Activated CD4-positive, alpha-beta T cell treated with anti-CD3 and anti-CD28 coated beads, Interleukin-2, Interleukin-4, amounts not matched to agents 100 ng/mL and 50 ng/mL, durations not matched to agents 16 hours and 8 hours (primary cell): ENCODE measurements at regions not wholly inside any gene's neighbourhood (a gene's known extent, or its start where the extent isn't known, plus 50 kb on each side); places are given as distances from the start of the nearest gene placed in this dataset.
"Not testable (repeated sequence)": the region's sequence is repeated elsewhere in the genome, so short reads cannot be mapped to it uniquely, and the experiment has no call there.

ENCODE experiments used
- DNase-seq: peaks from one replicate; pipeline ENCODE4 v3.0.0-alpha.2; 2020; ENCODE audit warnings: low spot score

- DNase-seq: no peak
These were observed 191.3 kb upstream of the ELAC2 start for GRCh38 chr17:13209081-13209480.

GRCh38 chr17:13204607-13205237, 186.9 kb upstream of the ELAC2 start:
- no peak for DNase-seq

- DNase-seq: no peak
These were observed 185.0 kb upstream of the ELAC2 start for GRCh38 chr17:13202835-13203234.

DNA sequence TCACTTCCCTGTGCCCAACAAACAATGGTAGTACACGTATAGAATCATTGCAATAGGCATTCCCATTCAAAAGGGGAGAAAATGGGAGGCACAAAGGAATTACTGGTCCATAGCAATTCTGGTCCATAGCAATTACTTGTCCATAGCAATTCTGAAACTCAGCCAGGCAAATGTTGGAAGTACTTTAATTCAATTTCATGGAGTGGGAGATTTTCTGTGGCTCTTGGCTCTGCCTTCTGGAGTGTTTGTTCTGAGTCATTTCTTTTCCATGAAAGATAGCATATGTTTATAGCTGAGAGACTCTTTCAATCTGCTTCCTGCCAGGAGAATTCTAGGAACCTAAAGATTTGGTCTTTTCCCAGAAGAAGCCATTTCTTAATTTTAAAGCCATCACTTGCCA, 182.8 kb upstream of the ELAC2 start:
- no peak for DNase-seq

DNA sequence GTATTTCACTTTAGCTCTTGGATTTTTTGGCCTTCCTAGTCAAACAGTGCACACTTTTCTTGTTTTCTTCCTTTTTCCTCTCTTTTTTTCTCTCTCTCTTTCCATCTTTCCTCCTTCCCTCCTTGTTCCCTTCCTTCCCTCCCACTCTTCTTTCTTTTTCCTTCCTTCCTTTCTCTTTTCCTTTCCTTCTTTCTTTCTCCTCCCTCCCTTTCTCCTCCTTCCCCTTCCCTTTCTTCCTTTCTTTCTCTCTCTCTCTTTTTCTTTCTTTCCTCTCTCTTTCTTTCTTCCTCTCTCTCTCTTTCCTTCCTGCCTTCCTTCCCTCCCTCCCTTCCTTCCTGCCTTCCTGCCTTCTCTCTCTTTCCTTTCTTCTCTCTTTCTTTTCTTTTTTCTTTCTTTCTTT, 181.6 kb upstream of the ELAC2 start:
- no peak for DNase-seq

DNA sequence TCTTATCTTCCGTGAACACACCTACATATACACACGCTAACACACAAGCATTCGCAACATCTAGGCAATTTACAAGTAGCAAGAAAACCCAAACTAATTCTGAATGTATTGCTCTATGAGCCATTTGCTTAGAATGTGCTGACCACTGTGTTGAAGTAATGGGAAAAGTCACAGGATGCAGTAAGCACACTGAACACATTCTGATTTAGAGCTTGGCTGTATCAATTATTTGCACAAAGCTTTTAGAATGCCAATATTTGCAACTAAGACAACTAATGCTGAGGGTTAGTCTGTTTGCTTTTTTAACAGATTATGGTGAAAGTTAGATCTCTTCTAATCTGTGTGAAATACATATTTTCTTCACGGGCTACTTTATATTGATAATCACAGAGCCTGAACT, 179.8 kb upstream of the ELAC2 start:
- DNase-seq: no peak

- DNase-seq: no peak
These were observed 177.1 kb upstream of the ELAC2 start for GRCh38 chr17:13194887-13195286.

DNA sequence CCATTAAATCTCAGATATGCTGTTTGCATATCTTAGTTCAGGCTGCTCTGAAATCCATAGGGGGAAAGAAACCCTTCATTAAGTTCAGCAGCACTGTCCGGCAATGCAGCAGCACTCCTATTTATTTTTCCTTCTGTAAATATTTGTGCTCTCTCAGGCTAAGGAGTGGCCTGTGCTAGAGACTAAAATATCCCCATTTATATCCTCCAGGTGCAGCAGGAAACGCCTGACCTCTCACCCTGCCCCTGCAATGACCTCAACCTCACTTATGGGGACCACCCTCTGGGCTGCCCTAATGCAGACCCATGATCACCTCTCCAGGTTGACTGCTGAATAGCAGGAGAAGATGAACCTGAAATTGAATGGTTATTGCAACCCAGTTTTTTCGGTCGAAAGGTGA, 165.0 kb upstream of the ELAC2 start:
- no peak for DNase-seq

DNA sequence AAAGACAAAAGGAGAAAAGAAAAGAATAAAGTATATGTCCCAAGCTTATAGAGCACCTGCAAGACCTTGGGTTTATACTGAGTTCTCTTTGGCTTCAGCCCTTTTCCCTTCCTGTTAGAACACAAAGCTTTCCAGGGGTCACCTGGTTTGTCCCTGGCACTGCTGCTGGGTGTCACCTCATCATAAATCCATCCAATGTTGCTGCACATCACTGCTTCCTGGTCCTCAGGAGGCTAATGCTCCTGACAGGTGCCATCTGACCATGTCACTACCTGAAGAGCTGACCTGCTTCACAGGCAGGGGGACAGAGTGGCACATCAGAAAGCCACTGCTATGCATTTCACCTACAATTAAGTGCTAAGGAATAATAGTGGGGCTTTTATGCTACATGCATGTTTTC, 164.6 kb upstream of the ELAC2 start:
- DNase-seq: no peak

DNA sequence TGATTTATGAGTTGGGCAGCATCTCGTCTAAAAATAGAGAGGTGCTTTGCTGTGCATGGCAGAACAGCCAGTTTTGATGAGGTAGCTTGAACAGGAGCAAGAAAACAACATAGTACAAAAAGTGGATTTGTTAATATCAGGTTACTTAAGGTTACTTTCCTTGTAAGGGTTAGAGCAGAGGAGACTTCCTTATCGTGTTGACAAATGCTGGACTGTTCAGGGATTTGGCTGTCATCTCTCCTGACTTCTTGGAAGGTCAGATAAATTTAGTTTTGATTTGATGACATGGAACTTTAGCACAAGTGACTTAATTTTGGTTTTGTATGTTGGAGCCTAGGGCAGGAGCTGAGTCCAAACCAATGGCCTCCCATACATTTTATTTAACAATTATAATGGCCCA, 163.9 kb upstream of the ELAC2 start:
- DNase-seq: no peak

- DNase-seq: no peak
These were observed 158.6 kb upstream of the ELAC2 start for GRCh38 chr17:13176436-13176835.

DNA sequence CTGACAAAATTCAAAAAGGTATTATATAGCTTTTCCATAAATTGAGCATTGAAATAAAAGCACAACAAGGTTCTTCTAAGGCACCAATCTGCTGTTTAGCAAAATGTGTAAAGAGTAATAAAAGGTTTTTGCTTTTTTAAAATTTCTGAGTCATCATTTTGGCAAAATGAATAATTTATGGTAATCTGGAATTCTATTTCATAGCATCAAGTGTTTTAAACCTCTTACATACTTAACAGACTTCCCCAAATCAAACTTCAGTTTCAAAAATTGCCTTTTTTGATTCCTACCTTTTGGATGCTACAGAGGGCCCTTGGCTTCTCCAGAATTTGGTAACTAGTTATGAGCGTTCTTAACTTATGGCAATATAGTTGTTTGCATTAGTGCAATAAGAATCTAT, 154.0 kb upstream of the ELAC2 start:
- DNase-seq: no peak

DNA sequence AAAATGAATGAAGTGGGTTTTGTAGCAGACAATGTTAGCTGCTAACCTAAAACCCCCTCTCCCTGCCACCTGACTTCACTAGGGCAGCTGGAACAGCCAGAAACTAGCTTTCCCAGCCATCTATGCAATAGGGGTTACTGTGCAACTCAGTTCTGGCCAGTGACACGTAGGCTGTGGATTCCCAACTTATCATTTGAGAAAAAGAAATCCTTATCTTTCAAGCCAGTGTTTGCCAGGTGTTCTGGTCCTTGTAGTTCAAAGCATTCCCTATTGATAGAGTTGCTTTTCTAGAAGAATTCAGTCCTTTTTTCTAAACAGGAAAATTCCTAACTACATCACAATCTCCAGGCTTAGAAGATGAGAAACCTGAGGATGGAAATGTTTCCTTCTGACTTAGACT, 144.5 kb upstream of the ELAC2 start:
- no peak for DNase-seq

DNA sequence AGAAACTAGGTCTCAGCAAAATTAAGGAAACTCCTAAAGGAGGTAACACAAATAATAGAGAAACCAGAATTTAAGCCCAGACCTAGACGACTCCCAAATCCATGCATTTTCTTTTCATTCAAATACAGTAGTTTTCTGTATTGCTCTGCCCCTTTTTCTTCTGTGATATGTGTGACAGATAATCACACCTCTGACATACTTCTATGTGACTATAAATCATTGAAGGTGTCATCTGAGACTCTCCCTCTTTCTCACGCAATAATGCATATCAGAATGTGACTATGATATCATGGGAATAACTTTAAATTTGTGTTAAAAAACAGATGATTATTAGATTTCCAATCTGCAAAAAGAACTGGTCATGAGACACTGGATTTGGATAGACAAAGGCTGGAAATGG, 143.0 kb upstream of the ELAC2 start:
- DNase-seq: no peak

GRCh38 chr17:13160296-13160695, 142.5 kb upstream of the ELAC2 start:
- DNase-seq: no peak

GRCh38 chr17:13158494-13159240, 140.8 kb upstream of the ELAC2 start:
- DNase-seq: no peak

DNA sequence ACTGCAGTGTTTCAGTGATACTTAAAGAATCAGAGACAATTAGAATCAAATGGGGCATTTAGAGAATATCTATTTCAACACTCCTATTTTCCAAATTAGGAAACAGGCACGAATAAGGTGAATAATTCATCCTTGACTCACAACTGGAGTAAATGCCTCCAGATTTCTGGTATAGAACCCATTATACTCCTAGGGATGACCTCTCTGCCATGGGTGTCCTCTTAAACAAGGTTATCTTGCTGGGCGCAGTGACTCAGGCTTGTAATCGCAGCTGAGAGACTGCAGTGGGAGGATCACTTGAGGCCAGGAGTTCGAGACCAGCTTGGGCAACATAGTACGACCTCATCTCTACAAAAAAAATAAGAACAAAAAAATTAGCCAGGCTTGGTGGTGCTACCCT, 139.8 kb upstream of the ELAC2 start:
- no peak for DNase-seq

GRCh38 chr17:13154930-13155329, 137.1 kb upstream of the ELAC2 start:
- no peak for DNase-seq

- no peak for DNase-seq
These were observed 136.6 kb upstream of the ELAC2 start for GRCh38 chr17:13154398-13154797.

DNA sequence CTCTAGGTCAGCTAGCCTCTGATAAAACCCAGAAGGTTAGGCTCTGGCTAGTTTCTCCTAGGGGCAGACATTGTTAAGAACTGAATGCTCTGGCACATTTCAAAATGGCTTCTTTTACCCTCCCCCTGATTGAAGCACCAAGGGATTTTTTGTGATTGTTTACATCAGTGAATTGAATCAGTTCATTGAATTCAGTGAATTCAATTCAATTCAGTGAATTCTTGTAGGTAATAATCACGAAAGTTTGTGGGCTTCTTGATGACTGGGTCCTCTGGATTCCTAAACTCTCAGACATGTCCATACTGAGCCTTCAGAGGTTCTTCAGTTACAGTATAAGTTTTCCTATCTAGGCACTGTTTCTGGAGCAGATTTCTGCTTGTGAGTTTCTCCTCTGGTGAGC, 135.2 kb upstream of the ELAC2 start:
- DNase-seq: no peak

GRCh38 chr17:13152501-13152900, 134.7 kb upstream of the ELAC2 start:
- no peak for DNase-seq

DNA sequence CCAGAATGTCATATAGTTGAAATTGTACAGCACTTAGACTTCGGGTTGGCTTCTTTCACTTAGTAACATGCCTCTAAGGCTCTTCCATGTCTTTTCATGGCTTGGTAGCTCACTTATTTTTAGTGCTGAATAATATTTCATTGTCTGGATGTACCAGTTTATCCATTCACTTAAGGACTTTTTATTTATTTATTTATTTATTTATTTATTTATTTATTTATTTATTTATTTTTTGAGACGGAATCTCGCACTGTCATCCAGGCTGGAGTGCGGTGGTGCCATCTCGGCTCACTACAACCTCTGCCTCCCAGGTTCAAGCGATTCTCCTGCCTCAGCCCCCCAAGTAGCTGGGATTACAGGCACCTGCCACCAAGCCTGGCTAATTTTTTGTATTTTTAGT, 132.9 kb upstream of the ELAC2 start:
- not testable (repeated sequence) for DNase-seq

DNA sequence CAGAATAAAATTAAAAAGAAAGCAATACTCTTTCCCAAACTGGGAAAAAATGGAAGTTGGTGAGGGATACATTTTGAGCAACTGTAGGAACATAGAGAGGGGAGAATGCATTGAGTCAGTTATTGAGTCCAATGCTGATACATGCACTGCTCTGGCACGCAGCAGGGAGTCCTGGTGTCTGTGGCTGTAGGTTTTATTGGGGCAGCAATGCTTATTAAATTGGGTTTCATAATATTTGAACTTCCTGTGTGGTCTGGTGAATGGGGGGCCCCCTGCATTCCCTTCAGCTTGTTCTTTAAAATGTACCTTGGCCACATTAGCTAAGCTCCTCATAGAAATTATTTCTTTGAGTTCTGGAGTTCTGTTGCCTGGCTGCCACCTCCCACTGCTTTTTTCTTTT, 125.2 kb upstream of the ELAC2 start:
- DNase-seq: no peak

DNA sequence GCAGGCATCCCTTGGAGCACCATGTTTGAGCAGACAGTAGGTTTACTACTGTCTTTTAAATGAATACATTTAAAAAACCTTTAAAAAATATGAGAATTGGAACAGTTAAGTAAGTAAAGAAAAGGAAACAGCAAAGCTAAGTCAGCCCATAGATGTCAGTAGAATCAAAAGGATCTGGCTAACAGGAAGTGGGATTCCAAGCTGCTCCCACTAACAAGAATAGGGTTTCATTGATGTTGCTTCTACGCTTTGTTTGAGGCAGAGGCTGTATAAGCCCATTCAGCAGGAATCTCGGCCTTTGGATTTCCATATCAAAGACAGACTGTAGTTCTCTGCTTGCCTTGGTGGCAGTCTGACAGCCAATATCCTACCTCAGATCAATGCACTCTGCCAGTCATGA, 122.9 kb upstream of the ELAC2 start:
- DNase-seq: no peak
